Testis (tissue), 2 donors: ENCODE measurements at regions not wholly inside any gene's neighbourhood (a gene's known extent, or its start where the extent isn't known, plus 50 kb on each side); places are given as distances from the start of the nearest gene placed in this dataset.
"Not testable (repeated sequence)": the region's sequence is repeated elsewhere in the genome, so short reads cannot be mapped to it uniquely, and the experiment has no call there.

Source experiments
- DNase-seq: peaks from one replicate; pipeline ENCODE4 v3.0.0-alpha.2; 2019
- H3K27ac ChIP-seq, 2 donors: fragments of 200-600 bp; sonication (generic); one replicate each; pipeline ENCODE4 v1.5.1; 2019
- H3K27me3 ChIP-seq: fragments of 200-600 bp; sonication (generic); one replicate; pipeline ENCODE4 v1.5.1; 2019
- H3K36me3 ChIP-seq: fragments of 200-600 bp; sonication (generic); one replicate; pipeline ENCODE4 v1.5.1; 2017; ENCODE audit warnings: low read depth; ENCODE audit errors: missing control alignments
- H3K4me1 ChIP-seq: fragments of 200-600 bp; sonication (generic); one replicate; pipeline ENCODE4 v1.5.1; 2019
- H3K4me3 ChIP-seq, 2 donors: fragments of 200-600 bp; sonication (generic); one replicate each; pipeline ENCODE4 v1.5.1; 2017 to 2019
- H3K9me3 ChIP-seq: fragments of 200-600 bp; sonication (generic); one replicate; pipeline ENCODE4 v1.5.1; 2017
- POLR2A ChIP-seq: fragments of 450-650 bp; IDR thresholded peaks from one replicate; pipeline ENCODE4 v1.6.1; 2017; ENCODE audit warnings: antibody characterized with exemption, mild to moderate bottlenecking, moderate library complexity
- WGBS, 2 donors: methylation state at CpG; one replicate each; pipeline ENCODE4 v1.1.5; 2018; 5-methylcytosine and 5-hydroxymethylcytosine counted together
- intact Hi-C: fragments of 100-400 bp; cut with DNase I; formaldehyde crosslinking; loops from one replicate; pipeline ENCODE4 v1.15.1; 2023; ENCODE audit warnings: low total_unique reads
- TF ChIP-seq, protein P1 (sequence below), 3 experiments: fragments of 450-650 bp in 2 of 3; fragments of 200-600 bp in 1 of 3; sonication (generic) in 1 of 3; IDR thresholded peaks; one replicate each; pipeline ENCODE4 v1.5.1; 2016 to 2019; ENCODE audit warnings: antibody characterized with exemption in 3 of 3, mild to moderate bottlenecking in 2 of 3, moderate library complexity in 1 of 3

DNA sequence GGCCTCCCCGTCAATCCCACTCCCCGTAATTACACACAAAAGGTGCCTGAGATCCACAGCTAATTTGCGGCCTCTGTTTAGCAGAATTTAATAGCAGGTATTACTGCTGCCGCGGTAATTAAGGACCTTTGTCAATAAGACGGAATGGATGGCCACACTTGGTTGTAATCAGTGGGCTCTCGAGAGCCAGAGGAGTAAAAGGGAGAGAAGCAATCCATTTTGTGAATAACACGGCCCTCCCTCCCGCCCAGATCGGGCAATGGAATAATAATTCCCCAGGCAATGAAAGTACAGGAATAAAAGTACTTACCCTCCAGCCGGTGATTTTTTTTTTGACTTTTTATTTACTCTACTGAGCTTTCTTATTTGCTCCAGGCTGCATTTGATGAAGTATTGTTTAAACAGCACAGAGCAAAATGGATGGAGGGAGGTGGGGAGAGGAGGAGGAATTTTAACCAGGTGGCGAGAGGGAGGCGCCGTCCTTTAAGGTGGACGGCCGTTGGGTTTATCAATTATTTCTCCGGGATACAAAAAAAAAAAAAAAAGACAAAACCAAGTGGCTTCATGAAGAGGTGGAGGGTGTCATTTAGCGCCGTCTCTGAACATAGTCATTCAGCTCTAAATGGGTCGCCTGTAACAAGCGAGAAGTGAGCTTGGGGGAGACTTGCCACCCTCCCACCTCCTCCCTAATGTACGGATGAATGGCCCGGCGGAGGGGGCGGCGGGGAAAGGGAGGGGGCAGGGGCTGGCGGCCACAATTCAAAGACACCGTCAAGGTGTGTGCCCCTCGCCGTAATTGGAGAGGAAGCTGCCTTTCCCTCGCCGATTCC, 120.3 kb downstream of the BUB3 start:
- no peaks in the 10 kb centered on the region for H3K27me3 ChIP-seq
- WGBS, 2 donors = 17 to 19% methylated on average over 32 of the region's 32 CpGs
- TF ChIP-seq, protein P1, sequence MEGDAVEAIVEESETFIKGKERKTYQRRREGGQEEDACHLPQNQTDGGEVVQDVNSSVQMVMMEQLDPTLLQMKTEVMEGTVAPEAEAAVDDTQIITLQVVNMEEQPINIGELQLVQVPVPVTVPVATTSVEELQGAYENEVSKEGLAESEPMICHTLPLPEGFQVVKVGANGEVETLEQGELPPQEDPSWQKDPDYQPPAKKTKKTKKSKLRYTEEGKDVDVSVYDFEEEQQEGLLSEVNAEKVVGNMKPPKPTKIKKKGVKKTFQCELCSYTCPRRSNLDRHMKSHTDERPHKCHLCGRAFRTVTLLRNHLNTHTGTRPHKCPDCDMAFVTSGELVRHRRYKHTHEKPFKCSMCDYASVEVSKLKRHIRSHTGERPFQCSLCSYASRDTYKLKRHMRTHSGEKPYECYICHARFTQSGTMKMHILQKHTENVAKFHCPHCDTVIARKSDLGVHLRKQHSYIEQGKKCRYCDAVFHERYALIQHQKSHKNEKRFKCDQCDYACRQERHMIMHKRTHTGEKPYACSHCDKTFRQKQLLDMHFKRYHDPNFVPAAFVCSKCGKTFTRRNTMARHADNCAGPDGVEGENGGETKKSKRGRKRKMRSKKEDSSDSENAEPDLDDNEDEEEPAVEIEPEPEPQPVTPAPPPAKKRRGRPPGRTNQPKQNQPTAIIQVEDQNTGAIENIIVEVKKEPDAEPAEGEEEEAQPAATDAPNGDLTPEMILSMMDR (IDR thresholded peaks at IDR 0.05) = no peak
- no peak for TF ChIP-seq POLR2A
- no peaks in the 10 kb centered on the region for H3K9me3 ChIP-seq
- intact Hi-C loops = no loop called here
- H3K27ac ChIP-seq = no peak overlapping the region
- no peak overlapping the region for H3K4me3 ChIP-seq
- H3K36me3 ChIP-seq = no peaks in the 10 kb centered on the region
- H3K4me1 ChIP-seq = no peaks in the 10 kb centered on the region
- no peak for DNase-seq

DNA sequence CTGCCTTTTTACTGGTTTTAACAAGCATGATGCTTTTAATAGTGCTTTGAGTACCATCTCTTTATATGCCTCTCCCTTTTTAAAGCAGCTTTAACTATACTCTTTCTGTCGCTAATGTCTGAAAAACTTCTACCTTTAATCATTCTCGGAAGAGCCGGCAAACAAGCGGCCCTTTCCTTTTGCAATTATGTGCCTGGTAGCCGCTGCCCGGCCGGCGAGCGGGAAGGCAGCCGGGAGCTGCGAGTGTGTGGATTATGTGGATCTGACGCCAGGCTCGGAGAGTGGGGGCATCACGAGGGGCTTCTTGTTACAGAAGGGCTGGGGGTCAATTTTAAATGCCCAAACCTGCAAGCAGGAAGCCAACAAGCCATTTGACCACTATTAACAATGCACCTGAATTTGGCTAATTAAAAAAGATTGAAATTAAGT, 120.9 kb downstream of the BUB3 start:
- DNase-seq = no peak
- no peak overlapping the region for H3K4me3 ChIP-seq

DNA sequence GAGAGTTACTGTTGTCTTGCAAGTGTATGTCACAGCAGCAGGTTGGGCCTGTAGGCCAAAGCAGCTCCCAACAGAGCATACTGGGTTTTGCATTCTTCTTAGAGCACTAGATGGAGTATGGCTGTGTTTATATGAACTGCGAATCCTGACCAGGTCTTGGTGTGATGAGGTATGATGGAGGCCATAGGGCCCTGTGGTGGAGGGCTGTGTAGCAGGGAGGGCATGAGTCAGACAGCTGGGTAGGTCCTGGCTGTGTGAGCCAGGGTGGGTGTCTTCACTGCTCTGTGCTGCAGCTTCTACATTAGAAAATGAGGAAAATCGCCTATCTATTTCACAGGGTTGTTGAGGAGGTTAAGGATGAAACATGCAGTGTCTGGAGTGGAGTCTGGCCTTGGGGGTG, 124.2 kb downstream of the BUB3 start:
- no peaks in the 10 kb centered on the region for H3K4me1 ChIP-seq
- 93 to 96% methylated on average over 2 of the region's 2 CpGs for WGBS, 2 donors
- H3K9me3 ChIP-seq = no peaks in the 10 kb centered on the region
- no peaks in the 10 kb centered on the region for H3K27me3 ChIP-seq
- no peak overlapping the region for H3K4me3 ChIP-seq
- no peak overlapping the region for H3K27ac ChIP-seq
- no peaks in the 10 kb centered on the region for H3K36me3 ChIP-seq
- DNase-seq = no peak
- intact Hi-C loops = no loop called here
- TF ChIP-seq, protein P1 (IDR thresholded peaks at IDR 0.05) = no peak
- TF ChIP-seq POLR2A = no peak

More for the DNA sequence above, 120.9 kb downstream of the BUB3 start:
- 9 to 12% methylated on average over 14 of the region's 14 CpGs for WGBS, 2 donors
- intact Hi-C loops = no loop called here
- no peaks in the 10 kb centered on the region for H3K27me3 ChIP-seq
- TF ChIP-seq POLR2A = no peak
- TF ChIP-seq, protein P1 (IDR thresholded peaks at IDR 0.05) = no peak
- H3K27ac ChIP-seq = no peak overlapping the region
- H3K9me3 ChIP-seq = no peaks in the 10 kb centered on the region
- no peaks in the 10 kb centered on the region for H3K36me3 ChIP-seq
- no peaks in the 10 kb centered on the region for H3K4me1 ChIP-seq

DNA sequence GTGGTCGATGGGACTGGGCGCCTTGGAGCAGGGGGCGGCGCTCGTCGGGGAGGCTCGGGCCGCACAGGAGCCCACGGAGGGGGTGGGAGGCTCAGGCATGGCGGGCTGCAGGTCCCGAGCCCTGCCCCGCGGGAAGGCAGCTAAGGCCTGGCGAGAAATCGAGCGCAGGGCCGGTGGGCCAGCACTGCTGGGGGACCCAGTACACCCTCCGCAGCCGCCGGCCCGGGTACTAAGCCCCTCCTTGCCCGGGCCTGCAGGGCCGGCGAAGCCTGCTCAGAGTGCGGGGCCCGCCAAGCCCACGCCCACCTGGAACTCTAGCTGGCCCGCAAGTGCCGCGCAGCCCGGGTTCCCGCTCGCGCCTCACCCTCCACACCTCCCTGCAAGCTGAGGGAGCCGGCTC, 129.2 kb downstream of the BUB3 start:
- H3K4me1 ChIP-seq, H3K36me3 ChIP-seq, H3K9me3 ChIP-seq, intact Hi-C loops, H3K27ac ChIP-seq, DNase-seq, H3K27me3 ChIP-seq: not testable (repeated sequence)
- peak overlapping the region in 1 of 2 donors; percentile 26 for H3K4me3 ChIP-seq
- 63 to 78% methylated on average over 19 to 35 of the region's 35 CpGs for WGBS, 2 donors

DNA sequence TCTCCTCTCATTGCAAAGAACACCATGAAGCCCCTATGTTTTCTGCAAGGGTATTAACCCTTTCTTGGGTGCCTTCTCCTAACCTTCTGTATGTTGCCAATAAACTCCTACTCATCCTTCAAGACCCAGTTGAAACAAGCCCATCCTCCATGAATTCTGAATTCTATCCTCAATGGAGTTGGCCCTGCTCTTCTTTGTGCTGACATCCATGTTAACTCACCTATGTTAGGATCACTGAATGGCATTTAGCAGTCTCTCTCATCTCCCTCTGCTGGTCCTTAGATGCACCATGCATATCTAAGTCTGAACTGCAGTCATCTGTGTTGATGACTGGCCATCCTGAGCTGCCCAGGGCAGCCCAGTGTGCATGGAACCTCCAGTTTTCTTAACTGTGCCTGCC, 129.8 kb downstream of the BUB3 start:
- no peaks in the 10 kb centered on the region for H3K36me3 ChIP-seq
- TF ChIP-seq, protein P1 (IDR thresholded peaks at IDR 0.05) = no peak
- TF ChIP-seq POLR2A = no peak
- no peak overlapping the region for H3K27ac ChIP-seq
- no peaks in the 10 kb centered on the region for H3K27me3 ChIP-seq
- H3K4me1 ChIP-seq = no peaks in the 10 kb centered on the region
- H3K4me3 ChIP-seq = no peak overlapping the region
- no peak for DNase-seq
- H3K9me3 ChIP-seq = no peaks in the 10 kb centered on the region
- intact Hi-C loops = no loop called here
